Activated CD4-positive, alpha-beta T cell treated with anti-CD3 and anti-CD28 coated beads, Interleukin-2, amount 50 U/mL, for 4 hours (primary cell): ENCODE measurements at regions not wholly inside any gene's neighbourhood (a gene's known extent, or its start where the extent isn't known, plus 50 kb on each side); places are given as distances from the start of the nearest gene placed in this dataset.

Experiments used
- DNase-seq, 2 experiments: peaks; one replicate each; pipeline ENCODE4 v3.0.0-alpha.2; 2020

- no peak for DNase-seq
These were observed 705.8 kb downstream of the NR2F2 start for GRCh38 chr15:97036301-97036700.

DNA sequence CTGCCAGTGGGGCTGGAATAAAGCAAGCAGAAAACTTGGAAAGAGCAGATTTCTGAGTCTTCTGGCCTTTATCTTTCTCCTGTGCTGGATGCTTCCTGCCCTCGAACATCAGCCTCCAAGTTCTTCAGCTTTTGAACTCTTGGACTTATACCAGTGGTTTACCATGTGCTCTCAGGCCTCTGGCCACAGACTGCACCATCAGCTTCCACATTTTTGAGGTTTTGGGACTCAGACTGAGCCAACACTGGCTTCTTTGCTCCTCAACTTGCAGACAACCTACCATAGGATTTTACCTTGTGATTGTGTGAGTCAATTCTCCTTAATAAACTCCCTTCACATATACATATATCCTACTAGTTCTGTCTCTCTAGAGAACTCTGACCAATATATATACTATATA lies 706.6 kb downstream of the NR2F2 start:
- no peak for DNase-seq

DNA sequence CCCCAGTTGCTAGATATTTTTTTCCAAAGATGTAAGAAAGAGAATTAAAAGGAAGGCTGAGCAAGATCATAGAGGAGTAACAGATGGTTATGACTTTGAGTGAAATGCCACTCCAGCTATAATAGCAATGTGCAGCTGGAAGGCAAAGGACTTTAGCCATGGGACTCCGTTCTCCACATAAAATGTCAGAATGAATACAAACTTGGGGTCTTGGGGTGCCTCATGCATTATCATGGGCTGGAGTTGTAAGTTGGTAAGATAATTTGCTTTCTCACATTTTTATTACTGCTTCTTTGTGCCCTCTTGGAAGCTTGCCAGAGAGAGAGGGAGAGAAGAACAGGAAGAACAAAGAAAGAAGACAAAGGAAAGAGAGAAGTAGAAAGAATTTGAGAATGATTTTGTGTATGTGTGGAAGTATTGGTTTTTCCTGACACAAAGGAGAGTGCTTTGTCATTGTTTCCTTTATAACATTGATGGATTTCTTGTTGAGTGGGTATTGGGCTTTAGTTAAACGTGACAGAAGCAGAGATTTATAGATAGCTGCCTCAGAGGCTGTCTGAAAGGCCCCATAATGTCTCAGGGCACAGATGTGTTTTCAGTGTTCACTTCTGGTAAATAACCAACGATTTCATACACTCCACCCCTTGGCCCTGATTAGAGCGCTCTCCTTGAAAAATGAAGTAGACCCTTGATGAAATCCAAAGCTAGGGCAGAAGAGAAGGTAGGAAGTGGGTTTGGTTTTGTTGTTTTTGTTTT lies 715.3 kb downstream of the NR2F2 start:
- no peak for DNase-seq

DNA sequence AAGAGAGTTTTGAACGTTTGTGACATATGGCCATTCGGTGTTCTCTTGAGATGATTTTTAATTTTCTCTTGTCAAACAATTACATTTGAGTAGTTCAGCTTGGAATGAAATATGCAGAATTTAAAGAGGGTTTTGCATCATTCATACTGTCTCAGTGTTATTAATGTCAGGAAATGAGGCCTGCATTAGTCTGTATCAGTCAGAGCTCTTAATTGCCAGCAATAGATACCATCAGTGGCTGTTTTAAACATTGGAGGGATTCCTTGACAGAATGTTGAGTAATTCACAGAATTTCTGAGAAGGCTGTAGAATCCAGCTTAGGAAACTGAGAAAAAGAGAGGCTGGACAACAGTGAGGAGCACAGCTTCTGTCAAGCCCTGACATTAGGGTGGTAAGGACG lies 722.0 kb downstream of the NR2F2 start:
- DNase-seq, result no peak

DNA sequence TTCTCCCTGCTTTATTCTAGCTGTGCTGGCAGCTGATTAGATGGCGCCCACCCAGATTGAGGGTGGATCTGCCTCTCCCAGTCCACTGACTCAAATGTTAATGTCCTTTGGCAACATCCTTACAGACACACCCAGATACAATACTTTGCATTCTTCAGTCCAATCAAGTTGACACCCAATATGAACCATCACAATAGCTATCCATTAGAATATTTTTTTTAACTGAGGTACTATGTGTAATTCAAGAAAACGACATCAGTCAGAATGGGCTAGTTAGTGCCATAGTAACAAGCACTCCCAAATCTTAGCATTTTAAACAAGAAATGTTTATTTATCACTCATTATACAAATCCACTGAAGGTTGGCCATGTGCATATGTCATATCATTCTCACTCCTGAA lies 723.1 kb downstream of the NR2F2 start:
- no peak for DNase-seq

DNA sequence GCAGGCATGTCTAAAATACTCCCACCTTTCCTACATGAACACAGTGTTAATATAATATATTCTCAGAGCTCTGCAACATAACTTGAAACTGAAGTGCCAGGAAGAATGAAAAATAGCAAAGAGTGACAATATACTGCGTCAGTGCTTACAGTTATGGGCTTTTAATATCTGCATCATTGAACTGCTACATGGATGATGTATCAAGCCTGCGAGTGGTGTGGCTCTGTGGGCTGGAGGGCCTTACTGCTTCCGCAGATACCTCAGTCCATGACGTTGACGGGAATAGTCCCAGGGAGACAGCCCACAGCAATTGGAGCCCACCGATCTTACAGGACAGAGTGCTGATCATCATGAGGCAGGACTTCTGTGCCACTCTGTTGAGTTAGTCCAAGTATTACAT lies 727.0 kb downstream of the NR2F2 start:
- no peak for DNase-seq

DNA sequence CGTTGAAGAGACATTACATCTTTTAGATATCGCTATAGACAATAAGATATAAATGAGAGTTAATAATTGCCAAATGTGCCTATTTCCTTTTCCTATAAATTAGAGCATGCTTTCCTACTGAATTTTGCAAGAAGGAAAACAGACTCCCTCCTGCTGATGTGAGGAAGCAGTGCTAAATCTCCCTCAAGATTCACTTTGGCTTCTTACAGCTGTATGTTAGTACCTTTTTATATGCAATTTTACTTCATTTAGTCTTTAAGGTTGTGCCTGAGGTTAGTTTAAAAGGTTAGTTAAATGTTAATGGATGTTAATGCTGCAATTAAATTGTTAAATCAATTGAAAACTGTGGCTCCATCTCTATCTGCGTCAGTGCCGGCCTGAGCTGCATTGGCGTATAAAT lies 728.8 kb downstream of the NR2F2 start:
- no peak for DNase-seq

DNA sequence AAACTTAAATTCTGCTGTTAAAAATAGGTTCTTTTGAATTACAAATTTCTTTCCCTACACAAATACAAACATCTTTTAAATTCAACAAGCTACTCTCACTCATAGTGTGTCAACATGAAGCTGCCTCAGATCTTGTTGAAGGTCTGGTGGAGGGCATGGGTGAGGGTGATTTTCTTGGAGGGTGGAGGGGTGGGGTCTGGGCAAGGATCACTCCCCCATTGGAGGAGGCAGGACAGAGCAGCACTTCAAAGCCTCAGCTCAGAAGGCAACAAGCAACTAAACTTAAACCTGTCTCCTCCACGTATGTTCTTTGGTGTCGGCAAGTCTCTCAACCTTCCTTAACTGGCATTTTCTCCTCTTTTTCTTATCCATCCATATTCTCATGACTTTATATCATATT lies 730.9 kb downstream of the NR2F2 start:
- no peak for DNase-seq

DNA sequence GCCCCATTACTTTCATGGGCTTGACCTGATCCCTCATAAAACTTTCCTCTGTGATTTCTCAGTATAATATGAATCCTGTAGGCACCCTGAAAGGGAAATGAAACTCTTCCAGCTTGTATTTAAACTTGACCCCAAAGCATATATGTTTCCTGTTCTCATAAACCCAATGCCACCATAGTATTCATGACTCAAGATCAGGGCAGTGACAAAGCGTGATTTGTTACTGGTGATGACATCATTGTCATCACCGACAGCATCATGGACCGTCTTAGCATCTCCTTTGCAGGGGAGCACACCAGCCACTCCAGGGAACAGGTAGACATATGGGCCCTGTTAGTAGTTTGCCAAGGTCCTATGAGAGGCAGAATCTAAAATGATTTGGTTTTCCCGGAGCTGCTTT lies 741.2 kb downstream of the NR2F2 start:
- no peak for DNase-seq

DNA sequence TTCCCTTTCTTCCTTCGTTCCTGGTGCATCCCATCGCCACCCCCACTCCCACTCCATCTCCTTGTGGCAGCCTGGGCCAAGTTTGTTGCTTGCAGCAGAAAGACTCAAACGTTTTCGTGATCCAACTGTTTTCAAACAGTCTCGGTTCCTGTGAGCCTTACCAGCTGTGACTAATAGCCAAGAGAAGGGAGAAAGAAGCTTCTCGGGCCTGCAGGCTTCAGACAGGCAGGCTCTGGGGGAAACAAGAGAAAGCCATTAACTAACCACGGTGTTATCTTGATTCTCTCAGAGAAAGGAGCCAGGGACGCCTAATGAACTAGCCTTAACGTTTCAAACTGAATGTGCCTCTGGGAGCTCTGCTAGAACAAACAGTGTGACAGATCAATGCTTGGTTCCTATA lies 742.0 kb downstream of the NR2F2 start:
- DNase-seq, result no peak

- DNase-seq, result no peak
These were observed 745.5 kb downstream of the NR2F2 start for GRCh38 chr15:97076011-97076410.

- DNase-seq, result no peak
These were observed 747.5 kb downstream of the NR2F2 start for GRCh38 chr15:97077975-97078374.

GRCh38 chr15:97078591-97078990 lies 748.1 kb downstream of the NR2F2 start:
- DNase-seq, result no peak

- DNase-seq, result no peak
These were observed 751.2 kb downstream of the NR2F2 start for GRCh38 chr15:97081666-97082226.

GRCh38 chr15:97082830-97083229 lies 752.3 kb downstream of the NR2F2 start:
- DNase-seq, result no peak

DNA sequence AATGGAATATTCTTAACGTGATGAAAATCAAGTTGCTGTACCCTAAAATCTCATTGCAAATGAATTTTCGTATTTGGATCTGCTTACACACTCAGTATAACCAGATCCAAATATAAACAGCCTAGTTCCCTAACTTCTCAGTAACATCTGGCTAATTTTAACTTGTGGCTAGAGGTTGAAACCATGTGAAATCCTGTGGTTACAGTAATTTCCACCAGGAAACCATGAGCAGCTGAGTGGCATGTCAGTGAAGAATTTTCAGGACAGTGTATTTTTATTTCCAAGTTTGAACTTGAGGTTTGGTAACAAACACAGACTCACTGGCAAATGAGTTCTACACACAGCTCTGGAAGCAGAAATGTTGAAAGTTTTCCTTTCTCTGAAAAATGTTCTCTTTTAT lies 754.1 kb downstream of the NR2F2 start:
- no peak for DNase-seq

DNA sequence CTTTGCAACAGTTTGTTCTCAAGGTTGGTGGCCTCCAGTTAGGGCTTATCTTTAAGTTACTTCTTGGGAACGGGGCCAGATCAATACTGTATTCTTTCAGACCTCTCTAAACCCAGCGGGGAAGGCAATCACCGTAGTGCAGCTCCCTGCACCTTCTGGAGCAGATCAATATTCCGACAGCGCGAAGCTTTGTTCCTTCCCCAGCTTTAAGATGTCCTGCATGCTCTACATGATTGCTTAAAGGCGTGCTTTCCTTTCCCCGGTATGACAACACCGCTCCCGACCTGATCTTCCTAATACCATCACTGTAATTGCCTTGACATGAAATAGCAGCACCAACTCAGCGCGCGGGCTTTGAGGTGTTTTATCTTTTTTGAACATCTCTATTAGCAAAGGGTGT lies 755.2 kb downstream of the NR2F2 start:
- DNase-seq, result no peak

GRCh38 chr15:97087006-97087741 lies 756.7 kb downstream of the NR2F2 start:
- DNase-seq, result no peak

DNA sequence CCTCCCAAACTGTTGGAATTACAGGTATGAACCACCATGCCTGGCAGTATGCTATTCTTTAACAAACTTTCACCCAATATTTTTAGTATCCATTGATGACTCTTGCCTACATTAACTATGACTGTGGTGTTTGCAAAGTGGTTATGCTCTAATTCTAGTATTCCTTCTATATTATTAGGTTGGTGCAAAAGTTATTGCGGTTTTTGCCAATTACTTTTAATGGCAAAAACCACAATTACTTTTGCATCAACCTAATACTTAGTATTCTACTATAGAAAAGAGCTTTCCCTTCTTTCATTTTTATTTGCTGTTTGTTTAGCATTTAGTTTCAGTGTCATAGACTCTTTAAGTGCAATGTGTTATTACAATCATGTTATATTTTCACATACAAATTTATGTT lies 760.6 kb downstream of the NR2F2 start:
- no peak for DNase-seq

DNA sequence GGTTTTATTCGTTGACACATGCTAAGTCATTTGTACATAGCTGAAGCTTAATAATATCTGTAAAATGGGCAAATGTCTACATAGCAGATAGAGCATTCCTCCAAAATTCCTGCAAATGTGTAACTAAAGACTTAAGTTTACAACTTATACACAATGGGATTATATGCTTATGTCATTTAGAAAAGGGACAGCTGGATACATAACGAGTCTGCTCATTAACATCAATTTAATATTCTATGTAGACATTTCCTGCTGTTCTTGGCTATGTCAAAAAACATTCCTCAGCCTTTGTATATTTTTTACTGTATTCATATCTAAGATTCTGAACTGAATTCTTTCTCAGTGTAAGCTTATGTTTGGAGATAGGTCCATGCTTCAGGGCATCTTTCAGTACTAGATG lies 762.2 kb downstream of the NR2F2 start:
- no peak for DNase-seq

DNA sequence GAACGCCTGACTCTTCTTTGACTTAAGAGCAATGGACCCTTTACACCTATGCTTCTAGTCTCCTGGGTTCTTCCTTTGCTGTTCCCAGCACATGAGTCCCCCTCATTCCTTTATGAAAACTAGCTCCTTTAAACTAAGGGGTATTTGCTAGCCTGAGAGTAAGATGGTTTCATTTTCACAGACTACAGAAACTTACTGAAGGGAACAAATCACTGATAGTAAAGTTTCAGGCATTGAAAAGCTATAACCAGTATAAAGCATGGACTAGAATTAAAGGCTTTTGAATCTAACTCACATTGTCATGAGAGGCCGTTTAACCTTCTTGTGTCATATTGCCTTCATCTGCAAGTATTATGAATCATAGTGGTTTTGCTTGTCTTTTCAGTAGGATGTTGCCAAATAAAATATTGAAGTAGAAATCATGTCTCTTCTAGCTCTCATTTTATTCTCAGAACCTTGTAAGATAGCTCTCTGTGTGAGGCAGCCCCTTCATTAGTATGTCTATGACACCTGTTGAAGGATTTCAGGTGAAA lies 765.9 kb downstream of the NR2F2 start:
- no peak for DNase-seq

GRCh38 chr15:97099040-97099439 lies 768.5 kb downstream of the NR2F2 start:
- no peak for DNase-seq

DNA sequence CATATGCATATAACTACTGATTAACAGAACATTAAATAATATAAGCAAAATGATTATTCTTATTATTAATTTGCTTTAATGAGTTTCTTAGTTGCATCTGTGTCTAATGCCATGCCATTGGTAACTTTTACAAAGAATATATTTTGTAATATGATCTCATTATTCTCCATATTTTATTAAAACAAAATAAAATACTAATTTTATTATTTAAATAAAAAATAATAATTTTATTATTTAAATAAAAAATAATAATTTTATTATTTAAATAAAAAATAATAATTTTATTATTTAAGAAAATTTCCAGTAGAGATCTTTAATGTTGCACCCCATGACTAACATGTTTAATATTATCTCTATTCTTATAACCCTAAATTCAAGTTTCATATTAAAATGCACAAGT lies 771.1 kb downstream of the NR2F2 start:
- no peak for DNase-seq
